Right lobe of liver (tissue), 4 donors: ENCODE measurements at regions not wholly inside any gene's neighbourhood (a gene's known extent, or its start where the extent isn't known, plus 50 kb on each side); places are given as distances from the start of the nearest gene placed in this dataset.

Experiments
- CTCF ChIP-seq, 4 donors: fragments of 200-600 bp in 3 of 4; fragments of 450-650 bp in 1 of 4; IDR thresholded peaks; one replicate each; pipeline versions ENCODE4 v1.5.1 to v1.8.0; 2016 to 2022; ENCODE audit warnings: antibody characterized with exemption in 4 of 4, mild to moderate bottlenecking in 2 of 4
- POLR2A ChIP-seq: fragments of 450-650 bp; IDR thresholded peaks from one replicate; pipeline ENCODE4 v1.6.1; 2017; ENCODE audit warnings: antibody characterized with exemption, mild to moderate bottlenecking
- donor health status: DM: no; HTN: no; CAD: no.
- donor health status: DM: no; HTN: no; CAD: no.
- donor health status: DM: no; HTN: yes; CAD: no.

- TF ChIP-seq CTCF (IDR thresholded peaks at IDR 0.05) (no peak), POLR2A (no peak)
These were observed 436.6 kb upstream of the FANCL start for GRCh38 chr2:58677748-58678147.
